ENCODE measurements at regions not wholly inside any gene's neighbourhood (a gene's known extent, or its start where the extent isn't known, plus 50 kb on each side); places are given as distances from the start of the nearest gene placed in this dataset.

DNA sequence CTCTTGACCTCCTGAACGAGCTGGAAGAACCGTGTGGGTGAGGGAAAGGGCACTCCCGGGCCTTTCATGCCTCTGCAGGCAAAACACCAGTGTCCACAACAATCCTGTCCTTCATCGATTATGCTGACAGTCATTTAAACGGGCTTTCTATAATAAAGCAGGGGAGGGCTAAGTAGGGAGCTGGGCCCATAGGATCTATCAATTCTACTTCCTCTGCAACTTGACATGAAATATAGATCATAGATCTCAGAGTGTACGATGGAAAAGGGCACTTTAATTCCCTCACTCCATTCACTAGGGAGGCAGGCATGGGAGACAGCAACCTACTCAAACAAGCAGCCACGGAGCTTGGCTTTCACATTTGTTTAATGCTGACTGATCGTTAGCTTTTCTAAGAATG is 55.8 kb upstream of the WASF3 start:
- TF ChIP-seq, protein P1, sequence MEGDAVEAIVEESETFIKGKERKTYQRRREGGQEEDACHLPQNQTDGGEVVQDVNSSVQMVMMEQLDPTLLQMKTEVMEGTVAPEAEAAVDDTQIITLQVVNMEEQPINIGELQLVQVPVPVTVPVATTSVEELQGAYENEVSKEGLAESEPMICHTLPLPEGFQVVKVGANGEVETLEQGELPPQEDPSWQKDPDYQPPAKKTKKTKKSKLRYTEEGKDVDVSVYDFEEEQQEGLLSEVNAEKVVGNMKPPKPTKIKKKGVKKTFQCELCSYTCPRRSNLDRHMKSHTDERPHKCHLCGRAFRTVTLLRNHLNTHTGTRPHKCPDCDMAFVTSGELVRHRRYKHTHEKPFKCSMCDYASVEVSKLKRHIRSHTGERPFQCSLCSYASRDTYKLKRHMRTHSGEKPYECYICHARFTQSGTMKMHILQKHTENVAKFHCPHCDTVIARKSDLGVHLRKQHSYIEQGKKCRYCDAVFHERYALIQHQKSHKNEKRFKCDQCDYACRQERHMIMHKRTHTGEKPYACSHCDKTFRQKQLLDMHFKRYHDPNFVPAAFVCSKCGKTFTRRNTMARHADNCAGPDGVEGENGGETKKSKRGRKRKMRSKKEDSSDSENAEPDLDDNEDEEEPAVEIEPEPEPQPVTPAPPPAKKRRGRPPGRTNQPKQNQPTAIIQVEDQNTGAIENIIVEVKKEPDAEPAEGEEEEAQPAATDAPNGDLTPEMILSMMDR (IDR thresholded peaks at IDR 0.05; ENCODE audit: insufficient read depth, low read length, missing control alignments), result no peak
- no peak for DNase-seq (ENCODE audit: low read depth, low spot score)
- POLR2A ChIA-PET, result no interaction called here
- H3K4me3 ChIP-seq (ENCODE audit: low read depth, low read length), result no peak overlapping the region
- CTCF ChIA-PET, result interaction anchor here (0.7 to 10.7 kb wide), 6 partner anchors 8 to 316 kb away, joined by 3 to 205 read pairs (median 5); no protein-coding TSS in a partner anchor

DNA sequence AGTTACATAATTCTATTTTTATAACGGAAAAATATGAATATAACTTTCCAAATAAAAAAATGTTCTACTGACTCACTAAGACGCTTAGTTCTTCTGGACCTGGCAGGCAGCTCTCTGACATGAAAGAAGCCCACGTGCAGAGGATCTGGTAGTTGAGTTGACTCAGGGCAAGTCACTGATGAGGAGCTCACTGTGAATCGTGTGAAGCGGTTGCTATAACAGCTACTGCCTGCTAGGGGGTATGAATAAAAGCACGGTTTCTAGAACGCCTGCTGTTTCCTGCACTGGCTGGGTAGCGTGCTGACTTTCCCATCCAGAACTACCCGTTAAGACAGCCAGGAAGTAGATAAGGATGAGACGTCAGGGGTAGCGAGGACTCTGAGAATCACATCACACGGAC is 54.7 kb upstream of the WASF3 start:
- POLR2A ChIA-PET, result no interaction called here
- CTCF ChIA-PET, result interaction anchor here (0.6 to 10.7 kb wide), 4 partner anchors 20 to 317 kb away, joined by 3 to 205 read pairs (median 13); no protein-coding TSS in a partner anchor
- TF ChIP-seq, protein P1 (IDR thresholded peaks at IDR 0.05; ENCODE audit: insufficient read depth, low read length, missing control alignments), result no peak
- DNase-seq (ENCODE audit: low read depth, low spot score), result no peak
- H3K4me3 ChIP-seq (ENCODE audit: low read depth, low read length), result no peak overlapping the region

DNA sequence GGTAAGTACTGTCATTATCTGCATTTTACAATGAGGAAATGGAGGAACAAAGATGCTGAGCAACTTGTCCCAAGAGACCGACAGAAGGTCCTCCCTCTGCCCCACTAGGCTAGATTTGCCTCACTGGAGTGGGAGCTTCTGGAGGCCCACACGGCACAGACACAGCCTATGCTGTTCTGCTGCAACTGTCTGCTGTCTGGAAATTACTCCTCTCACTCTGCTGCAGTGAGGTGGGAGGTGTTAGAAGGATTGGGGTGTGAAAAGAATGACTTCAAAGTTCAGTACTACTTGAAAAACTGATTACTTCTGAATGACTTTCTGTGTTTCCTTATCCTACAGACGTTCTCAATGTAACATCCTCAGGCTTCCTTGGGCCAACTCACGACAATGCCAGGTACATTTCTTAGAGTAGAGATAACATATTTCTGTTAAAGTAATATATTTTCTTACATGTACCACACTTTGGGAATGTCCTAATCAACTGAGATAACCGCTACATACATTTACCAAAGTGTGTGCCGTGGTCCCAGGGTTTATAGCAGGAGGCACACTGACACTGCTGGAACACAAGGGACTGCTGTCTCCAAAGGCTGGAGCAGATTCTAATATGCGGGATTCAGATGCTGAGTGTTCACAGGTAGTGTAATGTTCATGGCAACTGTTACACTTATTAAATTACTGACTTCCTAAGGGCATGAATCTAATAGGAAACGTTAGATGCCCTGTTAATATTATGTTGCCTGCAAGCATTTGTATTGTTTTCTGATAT is 53.5 kb upstream of the WASF3 start:
- TF ChIP-seq, protein P1 (IDR thresholded peaks at IDR 0.05; ENCODE audit: insufficient read depth, low read length, missing control alignments), result no peak
- POLR2A ChIA-PET, result no interaction called here
- CTCF ChIA-PET, result interaction anchor here (1.2 to 10.7 kb wide), 4 partner anchors 21 to 318 kb away, joined by 4 to 205 read pairs (median 14); no protein-coding TSS in a partner anchor
- no peak for DNase-seq (ENCODE audit: low read depth, low spot score)
- no peak overlapping the region for H3K4me3 ChIP-seq (ENCODE audit: low read depth, low read length)
